ENCODE measurements at regions not wholly inside any gene's neighbourhood (a gene's known extent, or its start where the extent isn't known, plus 50 kb on each side); places are given as distances from the start of the nearest gene placed in this dataset.

GRCh38 chr6:8207191-8207868, 105.0 kb upstream of the EEF1E1 start:
- H3K4me1 ChIP-seq (ENCODE audit: insufficient read depth, low read length, poor library complexity, severe bottlenecking) = no peaks in the 10 kb centered on the region
- H3K4me2 ChIP-seq (ENCODE audit: low read depth, low read length, poor library complexity, severe bottlenecking) = no peak overlapping the region
- H3K4me3 ChIP-seq (ENCODE audit: low read length, poor library complexity, severe bottlenecking) = no peak overlapping the region
- H3K36me3 ChIP-seq (ENCODE audit: insufficient read depth, low read length) = no peaks in the 10 kb centered on the region
- H3K9me3 ChIP-seq (ENCODE audit: insufficient read depth, low read depth, low read length) = no peaks in the 10 kb centered on the region
- no peaks in the 10 kb centered on the region for H3K79me2 ChIP-seq (ENCODE audit: insufficient read depth, low read length)
- no peak overlapping the region for H3K9ac ChIP-seq (ENCODE audit: low read depth, low read length, poor library complexity, severe bottlenecking)
- no peaks in the 10 kb centered on the region for H3K27me3 ChIP-seq (ENCODE audit: insufficient read depth, low read length, poor library complexity, severe bottlenecking)
- no peaks in the 10 kb centered on the region for H3F3A ChIP-seq (ENCODE audit: low read depth)
- TF ChIP-seq EZH2phosphoT487 (IDR thresholded peaks at IDR 0.05; ENCODE audit: borderline replicate concordance) (no peak), CTCF (conservative IDR thresholded peaks at IDR 0.05; ENCODE audit: low read length) (no peak)
- H2AFZ ChIP-seq (ENCODE audit: low read length) = no peak overlapping the region
- no peaks in the 10 kb centered on the region for H4K20me1 ChIP-seq (ENCODE audit: insufficient read depth, low read length, poor library complexity, severe bottlenecking)
- no peaks in the 10 kb centered on the region for H3K9me2 ChIP-seq (replicated peaks; ENCODE audit: low read depth, low read length)

GRCh38 chr6:8203337-8203736, 101.0 kb upstream of the EEF1E1 start:
- H3K27me3 ChIP-seq (ENCODE audit: insufficient read depth, low read length, poor library complexity, severe bottlenecking) = no peaks in the 10 kb centered on the region
- no peak overlapping the region for H3K9ac ChIP-seq (ENCODE audit: low read depth, low read length, poor library complexity, severe bottlenecking)
- no peak for TF ChIP-seq CTCF (conservative IDR thresholded peaks at IDR 0.05; ENCODE audit: low read length)
- TF ChIP-seq EZH2phosphoT487 (IDR thresholded peaks at IDR 0.05; ENCODE audit: borderline replicate concordance) = no peak
- no peaks in the 10 kb centered on the region for H3K9me2 ChIP-seq (replicated peaks; ENCODE audit: low read depth, low read length)
- no peaks in the 10 kb centered on the region for H3K79me2 ChIP-seq (ENCODE audit: insufficient read depth, low read length)
- no peaks in the 10 kb centered on the region for H3K4me1 ChIP-seq (ENCODE audit: insufficient read depth, low read length, poor library complexity, severe bottlenecking)
- H4K20me1 ChIP-seq (ENCODE audit: insufficient read depth, low read length, poor library complexity, severe bottlenecking) = no peaks in the 10 kb centered on the region
- no peaks in the 10 kb centered on the region for H3F3A ChIP-seq (ENCODE audit: low read depth)
- H3K4me2 ChIP-seq (ENCODE audit: low read depth, low read length, poor library complexity, severe bottlenecking) = no peak overlapping the region
- no peaks in the 10 kb centered on the region for H3K9me3 ChIP-seq (ENCODE audit: insufficient read depth, low read depth, low read length)
- no peaks in the 10 kb centered on the region for H3K36me3 ChIP-seq (ENCODE audit: insufficient read depth, low read length)
- H3K4me3 ChIP-seq (ENCODE audit: low read length, poor library complexity, severe bottlenecking) = no peak overlapping the region
- H2AFZ ChIP-seq (ENCODE audit: low read length) = no peak overlapping the region

- TF ChIP-seq CTCF (conservative IDR thresholded peaks at IDR 0.05; ENCODE audit: low read length) (no peak), EZH2phosphoT487 (IDR thresholded peaks at IDR 0.05; ENCODE audit: borderline replicate concordance) (no peak)
- Histone ChIP-seq H2AFZ (ENCODE audit: low read length) (no peak overlapping the region), H3K4me3 (ENCODE audit: low read length, poor library complexity, severe bottlenecking) (no peak overlapping the region), H3K9ac (ENCODE audit: low read depth, low read length, poor library complexity, severe bottlenecking) (no peak overlapping the region), H3K36me3 (ENCODE audit: insufficient read depth, low read length) (no peaks in the 10 kb centered on the region), H3K4me2 (ENCODE audit: low read depth, low read length, poor library complexity, severe bottlenecking) (no peak overlapping the region), H3F3A (ENCODE audit: low read depth) (no peaks in the 10 kb centered on the region), H3K9me3 (ENCODE audit: insufficient read depth, low read depth, low read length) (no peaks in the 10 kb centered on the region), H3K79me2 (ENCODE audit: insufficient read depth, low read length) (no peaks in the 10 kb centered on the region), H3K27me3 (ENCODE audit: insufficient read depth, low read length, poor library complexity, severe bottlenecking) (no peaks in the 10 kb centered on the region), H3K4me1 (ENCODE audit: insufficient read depth, low read length, poor library complexity, severe bottlenecking) (no peaks in the 10 kb centered on the region), H3K9me2 (replicated peaks; ENCODE audit: low read depth, low read length) (no peaks in the 10 kb centered on the region), H4K20me1 (ENCODE audit: insufficient read depth, low read length, poor library complexity, severe bottlenecking) (no peaks in the 10 kb centered on the region)
These were observed 99.3 kb upstream of the EEF1E1 start for GRCh38 chr6:8201679-8202078.
